GM19468 (cell line): ENCODE measurements at regions not wholly inside any gene's neighbourhood (a gene's known extent, or its start where the extent isn't known, plus 50 kb on each side); places are given as distances from the start of the nearest gene placed in this dataset.
"Not testable (repeated sequence)": the region's sequence is repeated elsewhere in the genome, so short reads cannot be mapped to it uniquely, and the experiment has no call there.

Experiments used
- ATAC-seq: cut with Tn5 transposase; IDR thresholded peaks from one replicate; pipeline ENCODE4 v1.9.1; 2021; ENCODE audit warnings: mild to moderate bottlenecking, moderate library complexity, moderate number of reproducible peaks; ENCODE audit not compliant: unreplicated experiment; ENCODE audit errors: extremely low read depth

GRCh38 chr15:19974998-19975397 lies 566.6 kb downstream of the GOLGA6L6 start:
- no peak for ATAC-seq

- no peak for ATAC-seq
These were observed 567.9 kb downstream of the GOLGA6L6 start for GRCh38 chr15:19973718-19974117.

GRCh38 chr15:19972582-19972981 lies 569.0 kb downstream of the GOLGA6L6 start:
- not testable (repeated sequence) for ATAC-seq

GRCh38 chr15:19965574-19965973 lies 576.0 kb downstream of the GOLGA6L6 start:
- not testable (repeated sequence) for ATAC-seq

- not testable (repeated sequence) for ATAC-seq
These were observed 577.1 kb downstream of the GOLGA6L6 start for GRCh38 chr15:19964480-19964879.

GRCh38 chr15:19956124-19956796 lies 585.3 kb downstream of the GOLGA6L6 start:
- no peak for ATAC-seq

GRCh38 chr15:19944261-19944888 lies 597.2 kb downstream of the GOLGA6L6 start:
- ATAC-seq = no peak

- ATAC-seq = no peak
These were observed 598.1 kb downstream of the GOLGA6L6 start for GRCh38 chr15:19943515-19943914.

- not testable (repeated sequence) for ATAC-seq
These were observed 638.3 kb downstream of the GOLGA6L6 start for GRCh38 chr15:19903281-19903680.

GRCh38 chr15:19902388-19902787 lies 639.2 kb downstream of the GOLGA6L6 start:
- ATAC-seq = not testable (repeated sequence)

GRCh38 chr15:19901414-19901813 lies 640.2 kb downstream of the GOLGA6L6 start:
- ATAC-seq = not testable (repeated sequence)

GRCh38 chr15:19899021-19899824 lies 642.4 kb downstream of the GOLGA6L6 start:
- no peak for ATAC-seq

- not testable (repeated sequence) for ATAC-seq
These were observed 652.8 kb downstream of the GOLGA6L6 start for GRCh38 chr15:19888811-19889210.

- not testable (repeated sequence) for ATAC-seq
These were observed 697.5 kb downstream of the GOLGA6L6 start for GRCh38 chr15:19844061-19844460.
